ENCODE measurements at regions not wholly inside any gene's neighbourhood (a gene's known extent, or its start where the extent isn't known, plus 50 kb on each side); places are given as distances from the start of the nearest gene placed in this dataset.

GRCh38 chr16:8155275-8155674 is 435.0 kb downstream of the TMEM114 start:
- TF ChIP-seq CHD2 (IDR thresholded peaks at IDR 0.05; ENCODE audit: low read length, partially characterized antibody) (no peak), USF2 (IDR thresholded peaks at IDR 0.05) (no peak), TFCP2L1 (CRISPR knock-in tag; IDR thresholded peaks at IDR 0.05) (no peak), EHF (CRISPR knock-in tag; IDR thresholded peaks at IDR 0.05) (no peak)
- CTCF ChIA-PET, result no interaction called here
- no peak overlapping the region for H3K27ac ChIP-seq
- DNase-seq (ENCODE audit: low read depth in 1 of 2, low spot score in 1 of 2) (no peak), ATAC-seq (no peak), FAIRE-seq (no peak)
- H3K4me1 ChIP-seq, result no peaks in the 10 kb centered on the region
- 0% methylated on average over 1 of the region's 2 CpGs for WGBS (ENCODE audit: missing lambda C conversion rate)
- H3K4me2 ChIP-seq, result no peak overlapping the region
- POLR2A ChIA-PET, result no interaction called here
- H3K9me3 ChIP-seq, result no peaks in the 10 kb centered on the region
- no peak overlapping the region for H3K4me3 ChIP-seq

- 37% methylated on average over 17 of the region's 17 CpGs for whole genome bisulfite sequencing (ENCODE audit: missing lambda C conversion rate)
- ATAC-seq (no peak), DNase-seq (ENCODE audit: low read depth in 1 of 2, low spot score in 1 of 2) (no peak), FAIRE-seq (no peak)
- ChIA-PET POLR2A (no interaction called here), CTCF (no interaction called here)
- H3K4me2 ChIP-seq, result no peak overlapping the region
- no peaks in the 10 kb centered on the region for H3K9me3 ChIP-seq
- no peak for TF ChIP-seq CBX2 (IDR thresholded peaks at IDR 0.05; ENCODE audit: borderline replicate concordance, low read depth)
- TF ChIP-seq NPAS2 (CRISPR knock-in tag; IDR thresholded peaks at IDR 0.05; ENCODE audit: borderline replicate concordance), result no peak
- no peak for TF ChIP-seq HOXB5 (CRISPR knock-in tag; IDR thresholded peaks at IDR 0.05)
- TF ChIP-seq CBX8 (IDR thresholded peaks at IDR 0.05), result no peak
- no peak for TF ChIP-seq HOXA7 (CRISPR knock-in tag; IDR thresholded peaks at IDR 0.05)
- TF ChIP-seq PBX3 (IDR thresholded peaks at IDR 0.05), result no peak
- TF ChIP-seq MYC (IDR thresholded peaks at IDR 0.05; ENCODE audit: borderline replicate concordance, low read length), result no peak
- no peak for TF ChIP-seq GATA3 (IDR thresholded peaks at IDR 0.05; ENCODE audit: borderline replicate concordance)
- no peak for TF ChIP-seq RNF2 (IDR thresholded peaks at IDR 0.05; ENCODE audit: borderline replicate concordance, low read depth)
- no peak for TF ChIP-seq EHF (CRISPR knock-in tag; IDR thresholded peaks at IDR 0.05)
- TF ChIP-seq USF2 (IDR thresholded peaks at IDR 0.05), result no peak
- no peak for TF ChIP-seq POLR2A (IDR thresholded peaks at IDR 0.05; ENCODE audit: low read length)
- no peak for TF ChIP-seq TP53 (CRISPR knock-in tag; IDR thresholded peaks at IDR 0.05)
- no peak for TF ChIP-seq ZNF302 (CRISPR knock-in tag; IDR thresholded peaks at IDR 0.05)
- H3K27ac ChIP-seq, result no peak overlapping the region
- H3K4me3 ChIP-seq, result no peak overlapping the region
- no peaks in the 10 kb centered on the region for H3K4me1 ChIP-seq
Measured at GRCh38 chr16:8146256-8147012, 443.9 kb downstream of the TMEM114 start.

GRCh38 chr16:8138666-8139065 is 451.6 kb downstream of the TMEM114 start:
- ATAC-seq, result no peak
- H3K4me2 ChIP-seq, result no peak overlapping the region
- no peak overlapping the region for H3K27ac ChIP-seq
- no peak overlapping the region for H3K4me3 ChIP-seq
- no peak for DNase-seq (ENCODE audit: low read depth in 1 of 2, low spot score in 1 of 2)
- FAIRE-seq, result no peak
- ChIA-PET POLR2A (no interaction called here), CTCF (no interaction called here)
- H3K4me1 ChIP-seq, result no peaks in the 10 kb centered on the region
- no peaks in the 10 kb centered on the region for H3K9me3 ChIP-seq
- WGBS (ENCODE audit: missing lambda C conversion rate), result 70% methylated on average over 1 of the region's 1 CpG
- TF ChIP-seq NPAS2 (CRISPR knock-in tag; IDR thresholded peaks at IDR 0.05; ENCODE audit: borderline replicate concordance) (no peak), E2F6 (IDR thresholded peaks at IDR 0.05; ENCODE audit: borderline replicate concordance, low read depth) (no peak), SREBF2 (IDR thresholded peaks at IDR 0.05) (no peak), BCL3 (IDR thresholded peaks at IDR 0.05) (no peak), MAZ (IDR thresholded peaks at IDR 0.05; ENCODE audit: borderline replicate concordance, low read depth, low read length) (no peak), EP300 (IDR thresholded peaks at IDR 0.05) (no peak), POLR2A (IDR thresholded peaks at IDR 0.05; ENCODE audit: low read length) (no peak), ZSCAN20 (CRISPR knock-in tag; IDR thresholded peaks at IDR 0.05) (no peak), ELK1 (IDR thresholded peaks at IDR 0.05; ENCODE audit: low read depth, low read length) (no peak), CTCF (IDR thresholded peaks at IDR 0.05) (no peak), BHLHE40 (IDR thresholded peaks at IDR 0.05; ENCODE audit: low read depth, low read length) (no peak), RCOR1 (IDR thresholded peaks at IDR 0.05; ENCODE audit: low read depth, low read length) (no peak), POLR2AphosphoS2 (conservative IDR thresholded peaks at IDR 0.05; ENCODE audit: low read length) (no peak)

Data from A549 (cell line).